ENCODE measurements at regions not wholly inside any gene's neighbourhood (a gene's known extent, or its start where the extent isn't known, plus 50 kb on each side); places are given as distances from the start of the nearest gene placed in this dataset.
"Not testable (repeated sequence)": the region's sequence is repeated elsewhere in the genome, so short reads cannot be mapped to it uniquely, and the experiment has no call there.

DNA sequence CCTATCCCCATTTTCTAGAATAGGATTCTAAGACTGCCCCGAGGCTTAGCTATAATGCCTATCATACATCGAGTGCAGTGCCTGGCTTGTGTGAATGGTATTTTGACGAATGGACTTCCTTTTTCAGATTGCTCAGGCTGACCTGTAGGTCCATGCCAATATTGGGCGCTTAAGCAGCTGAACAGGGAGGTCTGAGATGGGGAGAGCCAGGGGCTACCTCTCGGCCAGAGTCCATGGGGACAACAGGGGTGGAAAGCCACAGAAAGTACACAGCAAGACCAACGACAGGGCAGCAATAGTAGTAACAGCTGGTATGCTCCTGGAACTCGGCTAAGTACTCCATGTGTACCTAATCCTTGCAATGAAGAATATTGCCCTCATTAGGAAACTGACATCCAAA lies 91.7 kb upstream of the WSCD1 start:
- Mint-ChIP-seq H3K27me3 (peaks cover 33% of the 10 kb centered on the region), H3K27ac (no peak overlapping the region), H3K4me3 (no peak overlapping the region), H3K4me1 (no peaks in the 10 kb centered on the region), H3K36me3 (ENCODE audit: low read depth) (no peaks in the 10 kb centered on the region)
- DNase-seq: no peak
- no peaks in the 10 kb centered on the region for H3K9me3 ChIP-seq (ENCODE audit: control insufficient read depth, low read length, poor library complexity, severe bottlenecking)
- no peak for ATAC-seq

- Mint-ChIP-seq H3K4me1 (no peaks in the 10 kb centered on the region), H3K27me3 (peaks cover 35% of the 10 kb centered on the region), H3K4me3 (no peak overlapping the region), H3K36me3 (ENCODE audit: low read depth) (no peaks in the 10 kb centered on the region), H3K27ac (no peak overlapping the region)
- DNase-seq (no peak), ATAC-seq (no peak)
- H3K9me3 ChIP-seq (ENCODE audit: control insufficient read depth, low read length, poor library complexity, severe bottlenecking): no peaks in the 10 kb centered on the region
These were observed 89.2 kb upstream of the WSCD1 start for GRCh38 chr17:5980941-5981340.

DNA sequence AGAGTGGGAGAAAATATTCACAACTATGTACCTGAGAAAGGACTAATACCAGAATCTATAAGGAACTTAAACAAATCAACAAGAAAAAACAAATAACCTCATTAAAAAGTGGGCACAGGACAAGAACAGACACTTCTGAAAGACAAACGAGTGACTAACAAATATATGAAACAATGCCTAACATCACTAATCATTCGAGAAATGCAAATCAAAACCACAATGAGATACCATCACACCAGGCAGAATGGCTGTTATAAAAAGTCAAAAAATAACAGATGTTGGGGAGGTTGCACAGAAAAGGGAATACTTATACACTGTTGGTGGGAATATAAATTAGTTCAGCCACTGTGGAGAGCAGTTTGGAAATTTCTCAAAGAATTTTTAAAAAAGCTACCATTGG lies 83.5 kb upstream of the WSCD1 start:
- no peaks in the 10 kb centered on the region for H3K4me1 Mint-ChIP-seq
- H3K27me3 Mint-ChIP-seq: peaks cover 12% of the 10 kb centered on the region
- DNase-seq: no peak
- ATAC-seq: no peak
- no peak overlapping the region for H3K27ac Mint-ChIP-seq
- no peak overlapping the region for H3K4me3 Mint-ChIP-seq
- H3K36me3 Mint-ChIP-seq (ENCODE audit: low read depth): peaks cover 3% of the 10 kb centered on the region
- H3K9me3 ChIP-seq (ENCODE audit: control insufficient read depth, low read length, poor library complexity, severe bottlenecking): no peaks in the 10 kb centered on the region

DNA sequence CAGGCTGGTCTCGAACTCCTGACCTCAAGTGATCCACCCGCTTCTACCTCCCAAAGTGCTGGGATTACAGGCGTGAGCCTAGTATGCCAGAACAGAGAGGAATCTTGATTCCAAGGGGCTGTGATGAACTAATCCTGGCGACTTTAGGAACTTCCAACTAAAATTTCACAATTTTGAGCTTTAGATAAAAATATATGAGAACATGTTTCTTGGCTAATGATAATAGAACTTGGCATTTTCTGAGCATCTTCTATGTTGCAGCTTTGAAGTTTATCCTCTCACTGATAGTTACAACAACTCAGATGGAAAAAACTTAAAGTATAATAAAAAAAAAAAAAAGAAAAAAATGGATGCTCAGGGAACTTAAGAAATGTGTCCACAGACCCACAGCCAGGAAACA lies 69.8 kb upstream of the WSCD1 start:
- ATAC-seq (no peak), DNase-seq (no peak)
- Mint-ChIP-seq H3K27ac (no peak overlapping the region), H3K4me1 (no peaks in the 10 kb centered on the region), H3K36me3 (ENCODE audit: low read depth) (no peaks in the 10 kb centered on the region), H3K27me3 (peaks cover 57% of the 10 kb centered on the region), H3K4me3 (no peak overlapping the region)
- H3K9me3 ChIP-seq (ENCODE audit: control insufficient read depth, low read length, poor library complexity, severe bottlenecking): no peaks in the 10 kb centered on the region

GRCh38 chr17:6003221-6003620 lies 67.0 kb upstream of the WSCD1 start:
- not testable (repeated sequence) for H3K36me3 Mint-ChIP-seq (ENCODE audit: low read depth); H3K27ac Mint-ChIP-seq; H3K4me3 Mint-ChIP-seq; ATAC-seq; H3K9me3 ChIP-seq (ENCODE audit: control insufficient read depth, low read length, poor library complexity, severe bottlenecking); H3K4me1 Mint-ChIP-seq; DNase-seq
- peaks cover 38% of the 10 kb centered on the region for H3K27me3 Mint-ChIP-seq

DNA sequence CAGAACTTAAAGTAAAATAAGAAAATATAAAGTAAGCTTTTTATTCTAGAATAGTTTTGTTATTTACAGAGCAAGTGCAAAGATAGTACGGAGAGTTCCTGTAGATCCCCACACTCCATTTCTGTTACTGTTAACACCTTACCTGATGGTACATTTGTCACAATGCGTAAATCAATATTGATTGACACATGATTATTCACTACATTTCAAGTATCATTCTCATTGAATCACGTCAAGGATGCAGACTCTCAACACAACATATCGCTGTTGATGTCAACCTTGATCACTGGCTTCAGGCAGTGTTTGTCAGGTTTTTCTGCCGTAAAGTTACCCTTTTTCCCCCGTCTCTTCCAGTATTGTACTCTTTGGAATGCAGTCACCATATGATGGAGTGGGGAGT lies 64.2 kb upstream of the WSCD1 start:
- Mint-ChIP-seq H3K4me1 (no peaks in the 10 kb centered on the region), H3K27ac (no peak overlapping the region), H3K4me3 (no peak overlapping the region), H3K36me3 (ENCODE audit: low read depth) (no peaks in the 10 kb centered on the region), H3K27me3 (peaks cover 33% of the 10 kb centered on the region)
- ATAC-seq (no peak), DNase-seq (no peak)
- H3K9me3 ChIP-seq (ENCODE audit: control insufficient read depth, low read length, poor library complexity, severe bottlenecking): no peaks in the 10 kb centered on the region

- no peak for ATAC-seq
- peaks cover 53% of the 10 kb centered on the region for H3K27me3 Mint-ChIP-seq
- no peaks in the 10 kb centered on the region for H3K4me1 Mint-ChIP-seq
- DNase-seq: no peak
- H3K36me3 Mint-ChIP-seq (ENCODE audit: low read depth): no peaks in the 10 kb centered on the region
- no peak overlapping the region for H3K4me3 Mint-ChIP-seq
- H3K9me3 ChIP-seq (ENCODE audit: control insufficient read depth, low read length, poor library complexity, severe bottlenecking): no peaks in the 10 kb centered on the region
- no peak overlapping the region for H3K27ac Mint-ChIP-seq
These were observed 59.0 kb upstream of the WSCD1 start for GRCh38 chr17:6011206-6011605.

GRCh38 chr17:6018788-6019187 lies 51.4 kb upstream of the WSCD1 start:
- DNase-seq: no peak
- Mint-ChIP-seq H3K27me3 (peaks cover 60% of the 10 kb centered on the region), H3K27ac (no peak overlapping the region), H3K4me1 (no peaks in the 10 kb centered on the region), H3K36me3 (ENCODE audit: low read depth) (no peaks in the 10 kb centered on the region), H3K4me3 (no peak overlapping the region)
- ATAC-seq: no peak
- no peaks in the 10 kb centered on the region for H3K9me3 ChIP-seq (ENCODE audit: control insufficient read depth, low read length, poor library complexity, severe bottlenecking)

DNA sequence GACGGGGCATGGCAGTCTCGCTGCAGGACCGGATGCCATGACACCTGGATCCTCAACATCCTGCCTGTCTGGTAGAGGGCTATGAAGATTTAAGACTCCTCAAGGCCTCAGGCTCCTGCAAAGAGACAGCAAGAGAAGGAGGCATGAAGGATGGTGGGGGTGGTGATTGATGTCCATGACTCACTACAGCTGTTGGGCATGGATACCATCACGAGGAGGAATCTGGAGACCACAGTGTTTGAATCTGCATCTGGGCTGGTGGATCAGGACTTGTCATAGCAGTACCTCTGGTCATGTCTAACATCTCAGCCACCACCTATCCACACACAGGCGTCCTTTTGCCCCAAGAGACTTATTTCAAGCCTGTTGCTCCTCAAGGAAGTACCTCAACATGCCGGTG lies 50.2 kb upstream of the WSCD1 start:
- H3K27ac Mint-ChIP-seq: no peak overlapping the region
- H3K4me1 Mint-ChIP-seq: no peaks in the 10 kb centered on the region
- ATAC-seq (no peak), DNase-seq (no peak)
- H3K4me3 Mint-ChIP-seq: no peak overlapping the region
- H3K36me3 Mint-ChIP-seq (ENCODE audit: low read depth): no peaks in the 10 kb centered on the region
- H3K27me3 Mint-ChIP-seq: peaks cover 60% of the 10 kb centered on the region
- no peaks in the 10 kb centered on the region for H3K9me3 ChIP-seq (ENCODE audit: control insufficient read depth, low read length, poor library complexity, severe bottlenecking)

- Mint-ChIP-seq H3K27ac (no peak overlapping the region), H3K4me1 (no peaks in the 10 kb centered on the region), H3K36me3 (ENCODE audit: low read depth) (no peaks in the 10 kb centered on the region), H3K4me3 (no peak overlapping the region), H3K27me3 (peaks cover 63% of the 10 kb centered on the region)
- no peak for DNase-seq
- no peaks in the 10 kb centered on the region for H3K9me3 ChIP-seq (ENCODE audit: control insufficient read depth, low read length, poor library complexity, severe bottlenecking)
- no peak for ATAC-seq
These were observed 49.7 kb upstream of the WSCD1 start for GRCh38 chr17:6020376-6021010.
